ENCODE measurements at regions not wholly inside any gene's neighbourhood (a gene's known extent, or its start where the extent isn't known, plus 50 kb on each side); places are given as distances from the start of the nearest gene placed in this dataset.
A peak's percentile ranks its signal among the peaks of the same experiment; 100 is the strongest.

- no peak for DNase-seq (ENCODE audit: low spot score)
These were observed 394.6 kb upstream of the RORA start for GRCh38 chr15:61623746-61624145.

- DNase-seq (ENCODE audit: low spot score), result no peak
These were observed 392.8 kb upstream of the RORA start for GRCh38 chr15:61621865-61622264.

GRCh38 chr15:61621146-61621545 is 392.0 kb upstream of the RORA start:
- peak; percentile 11 for DNase-seq (ENCODE audit: low spot score)

GRCh38 chr15:61620151-61620550 is 391.0 kb upstream of the RORA start:
- DNase-seq (ENCODE audit: low spot score), result no peak

- DNase-seq (ENCODE audit: low spot score), result no peak
These were observed 384.6 kb upstream of the RORA start for GRCh38 chr15:61613729-61614128.

GRCh38 chr15:61613138-61613537 is 384.0 kb upstream of the RORA start:
- DNase-seq (ENCODE audit: low spot score), result no peak

GRCh38 chr15:61612111-61612510 is 383.0 kb upstream of the RORA start:
- DNase-seq (ENCODE audit: low spot score), result no peak

- DNase-seq (ENCODE audit: low spot score), result no peak
These were observed 376.2 kb upstream of the RORA start for GRCh38 chr15:61605343-61605742.

- DNase-seq (ENCODE audit: low spot score), result no peak
These were observed 369.6 kb upstream of the RORA start for GRCh38 chr15:61598655-61599054.

- no peak for DNase-seq (ENCODE audit: low spot score)
These were observed 355.3 kb upstream of the RORA start for GRCh38 chr15:61584410-61584809.

GRCh38 chr15:61582092-61582491 is 353.0 kb upstream of the RORA start:
- no peak for DNase-seq (ENCODE audit: low spot score)

GRCh38 chr15:61575597-61575996 is 346.5 kb upstream of the RORA start:
- no peak for DNase-seq (ENCODE audit: low spot score)

GRCh38 chr15:61571026-61571425 is 341.9 kb upstream of the RORA start:
- DNase-seq (ENCODE audit: low spot score), result no peak

GRCh38 chr15:61564785-61565184 is 335.7 kb upstream of the RORA start:
- no peak for DNase-seq (ENCODE audit: low spot score)

- DNase-seq (ENCODE audit: low spot score), result no peak
These were observed 329.4 kb upstream of the RORA start for GRCh38 chr15:61558172-61559136.

GRCh38 chr15:61556037-61556648 is 327.0 kb upstream of the RORA start:
- peak; percentile 7 for DNase-seq (ENCODE audit: low spot score)

- no peak for DNase-seq (ENCODE audit: low spot score)
These were observed 320.6 kb upstream of the RORA start for GRCh38 chr15:61549727-61550126.

GRCh38 chr15:61545763-61546162 is 316.7 kb upstream of the RORA start:
- no peak for DNase-seq (ENCODE audit: low spot score)

GRCh38 chr15:61541516-61541915 is 312.4 kb upstream of the RORA start:
- DNase-seq (ENCODE audit: low spot score), result no peak

GRCh38 chr15:61537337-61537736 is 308.2 kb upstream of the RORA start:
- no peak for DNase-seq (ENCODE audit: low spot score)

- no peak for DNase-seq (ENCODE audit: low spot score)
These were observed 305.9 kb upstream of the RORA start for GRCh38 chr15:61534986-61535385.

- no peak for DNase-seq (ENCODE audit: low spot score)
These were observed 301.7 kb upstream of the RORA start for GRCh38 chr15:61530769-61531168.

- DNase-seq (ENCODE audit: low spot score), result no peak
These were observed 299.4 kb upstream of the RORA start for GRCh38 chr15:61528581-61528910.
